ENCODE measurements at regions not wholly inside any gene's neighbourhood (a gene's known extent, or its start where the extent isn't known, plus 50 kb on each side); places are given as distances from the start of the nearest gene placed in this dataset.

GRCh38 chr6:156310701-156311100 lies 466.5 kb upstream of the ARID1B start:
- TF ChIP-seq RARB (CRISPR knock-in tag; IDR thresholded peaks at IDR 0.05): no peak
- no peak for TF ChIP-seq BACH2 (CRISPR knock-in tag; IDR thresholded peaks at IDR 0.05; ENCODE audit: borderline replicate concordance)
- TF ChIP-seq ZC3H10 (CRISPR knock-in tag; IDR thresholded peaks at IDR 0.05): no peak
